ENCODE measurements at regions not wholly inside any gene's neighbourhood (a gene's known extent, or its start where the extent isn't known, plus 50 kb on each side); places are given as distances from the start of the nearest gene placed in this dataset.

DNA sequence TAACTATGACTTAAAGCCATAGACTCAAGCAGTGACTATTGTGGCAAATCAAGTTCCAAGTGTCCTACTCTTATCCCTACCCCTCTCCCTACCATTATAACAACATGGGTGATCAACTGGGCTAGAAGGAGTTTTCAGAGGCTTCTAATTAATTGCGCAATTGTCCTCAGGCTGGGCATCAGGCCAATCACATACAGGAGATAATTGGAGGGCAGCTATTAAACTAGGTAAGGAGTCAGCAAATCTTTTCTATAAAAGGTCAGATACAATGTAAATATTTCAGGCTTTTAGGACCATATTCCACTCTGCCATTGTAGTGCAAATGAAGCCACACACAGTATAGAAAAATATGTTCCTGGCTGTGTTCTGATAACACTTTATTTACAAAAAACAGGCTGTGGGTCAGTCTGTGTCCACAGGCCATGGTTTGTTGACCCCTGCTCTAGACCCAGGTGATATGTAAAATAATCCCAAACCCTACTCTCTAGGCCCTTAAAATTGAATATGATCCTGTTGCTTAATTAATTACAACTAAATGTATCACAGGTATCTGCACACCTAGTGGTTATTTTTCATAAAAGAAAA lies 141.4 kb upstream of the PIK3R1 start:
- TF ChIP-seq, protein P1, sequence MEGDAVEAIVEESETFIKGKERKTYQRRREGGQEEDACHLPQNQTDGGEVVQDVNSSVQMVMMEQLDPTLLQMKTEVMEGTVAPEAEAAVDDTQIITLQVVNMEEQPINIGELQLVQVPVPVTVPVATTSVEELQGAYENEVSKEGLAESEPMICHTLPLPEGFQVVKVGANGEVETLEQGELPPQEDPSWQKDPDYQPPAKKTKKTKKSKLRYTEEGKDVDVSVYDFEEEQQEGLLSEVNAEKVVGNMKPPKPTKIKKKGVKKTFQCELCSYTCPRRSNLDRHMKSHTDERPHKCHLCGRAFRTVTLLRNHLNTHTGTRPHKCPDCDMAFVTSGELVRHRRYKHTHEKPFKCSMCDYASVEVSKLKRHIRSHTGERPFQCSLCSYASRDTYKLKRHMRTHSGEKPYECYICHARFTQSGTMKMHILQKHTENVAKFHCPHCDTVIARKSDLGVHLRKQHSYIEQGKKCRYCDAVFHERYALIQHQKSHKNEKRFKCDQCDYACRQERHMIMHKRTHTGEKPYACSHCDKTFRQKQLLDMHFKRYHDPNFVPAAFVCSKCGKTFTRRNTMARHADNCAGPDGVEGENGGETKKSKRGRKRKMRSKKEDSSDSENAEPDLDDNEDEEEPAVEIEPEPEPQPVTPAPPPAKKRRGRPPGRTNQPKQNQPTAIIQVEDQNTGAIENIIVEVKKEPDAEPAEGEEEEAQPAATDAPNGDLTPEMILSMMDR (conservative IDR thresholded peaks at IDR 0.05) = no peak
- no peak for TF ChIP-seq EZH2 (IDR thresholded peaks at IDR 0.05; ENCODE audit: low read depth)
